GM23338 (cell line): ENCODE measurements at regions not wholly inside any gene's neighbourhood (a gene's known extent, or its start where the extent isn't known, plus 50 kb on each side); places are given as distances from the start of the nearest gene placed in this dataset.

Source experiments
- ATAC-seq: fragments of 200-7000 bp; cut with Tn5 transposase; 3 replicates; pipeline ENCODE4 v1.9.1; 2020
- DNase-seq: peaks from one replicate; pipeline ENCODE4 v3.0.0-alpha.2; 2015; ENCODE audit warnings: low spot score
- H2AFZ ChIP-seq: fragments of 200-600 bp; sonication (generic); 2 replicates; pipeline ENCODE4 v1.8.0; 2016; ENCODE audit warnings: antibody characterized with exemption, mild to moderate bottlenecking, moderate library complexity
- H3F3A ChIP-seq: fragments of 200-600 bp; sonication (generic); replicated peaks from 2 replicates; pipeline ENCODE4 v1.8.0; 2017; ENCODE audit warnings: antibody characterized with exemption, mixed run types, low read depth
- H3K27ac ChIP-seq: fragments of 200-600 bp; sonication (generic); 2 replicates; pipeline ENCODE4 v1.6.1; 2016; ENCODE audit warnings: low read depth
- H3K27me3 ChIP-seq: fragments of 200-600 bp; sonication (generic); 2 replicates; pipeline ENCODE4 v1.8.0; 2016; ENCODE audit warnings: mild to moderate bottlenecking, mixed run types, moderate library complexity; ENCODE audit not compliant: insufficient read depth
- H3K36me3 ChIP-seq: fragments of 200-600 bp; sonication (generic); 2 replicates; pipeline ENCODE4 v1.8.0; 2016; ENCODE audit warnings: mild to moderate bottlenecking; ENCODE audit not compliant: insufficient read depth
- H3K4me1 ChIP-seq: fragments of 200-600 bp; sonication (generic); 2 replicates; pipeline ENCODE4 v1.8.0; 2016; ENCODE audit warnings: mild to moderate bottlenecking, moderate library complexity; ENCODE audit not compliant: insufficient read depth
- H3K4me2 ChIP-seq: fragments of 200-600 bp; sonication (generic); 2 replicates; pipeline ENCODE4 v1.7.1; 2017; ENCODE audit warnings: mixed run types
- H3K4me3 ChIP-seq: fragments of 200-600 bp; sonication (generic); 2 replicates; pipeline ENCODE4 v1.6.1; 2016; ENCODE audit warnings: mixed run types
- H3K79me2 ChIP-seq: fragments of 200-600 bp; sonication (generic); replicated peaks from 2 replicates; pipeline ENCODE4 v1.8.0; 2017; ENCODE audit warnings: mild to moderate bottlenecking; ENCODE audit not compliant: insufficient read depth
- H3K9me2 ChIP-seq: fragments of 200-600 bp; sonication (generic); 2 replicates; pipeline ENCODE4 v1.8.0; 2017; ENCODE audit not compliant: insufficient read depth
- H4K20me1 ChIP-seq: fragments of 200-600 bp; sonication (generic); replicated peaks from 2 replicates; pipeline ENCODE4 v1.8.0; 2017; ENCODE audit warnings: mild to moderate bottlenecking; ENCODE audit not compliant: insufficient read depth
- H3K27ac Mint-ChIP-seq: 2 replicates; pipeline ENCODE4 v1.8.0; 2020; ENCODE audit warnings: inconsistent platforms, mild to moderate bottlenecking, moderate library complexity, mixed read lengths
- H3K27me3 Mint-ChIP-seq: 3 replicates; pipeline ENCODE4 v1.8.0; 2022; ENCODE audit warnings: low read depth, mild to moderate bottlenecking, moderate library complexity, mixed read lengths, inconsistent platforms; ENCODE audit not compliant: insufficient read depth, poor library complexity
- H3K36me3 Mint-ChIP-seq: 3 replicates; pipeline ENCODE4 v1.8.0; 2021; ENCODE audit warnings: low read depth, mild to moderate bottlenecking, inconsistent platforms, moderate library complexity, mixed read lengths
- H3K4me1 Mint-ChIP-seq: 3 replicates; pipeline ENCODE4 v1.8.0; 2020; ENCODE audit warnings: mild to moderate bottlenecking, inconsistent platforms, mixed read lengths
- H3K4me3 Mint-ChIP-seq: 3 replicates; pipeline ENCODE4 v1.8.0; 2021; ENCODE audit warnings: moderate library complexity, mild to moderate bottlenecking, inconsistent platforms, mixed read lengths
- H3K9me3 Mint-ChIP-seq: 3 replicates; pipeline ENCODE4 v1.8.0; 2020; ENCODE audit warnings: moderate library complexity, mild to moderate bottlenecking, inconsistent platforms, mixed read lengths
- CREB1 ChIP-seq: fragments of 250-450 bp; sonication (Bioruptor Pico); IDR thresholded peaks from 2 replicates; pipeline ENCODE4 v1.5.0; 2020; ENCODE audit warnings: low read depth, mild to moderate bottlenecking, moderate library complexity
- ETS1 ChIP-seq: IDR thresholded peaks from 2 replicates; pipeline ENCODE4 v1.6.1; 2016; ENCODE audit warnings: antibody characterized with exemption
- REST ChIP-seq: IDR thresholded peaks from one replicate; pipeline ENCODE4 v1.6.1; 2018; ENCODE audit warnings: antibody characterized with exemption; ENCODE audit not compliant: unreplicated experiment
- STAT1 ChIP-seq: IDR thresholded peaks from one replicate; pipeline ENCODE4 v1.6.1; 2016; ENCODE audit warnings: antibody characterized with exemption; ENCODE audit not compliant: unreplicated experiment
- ZNF114 ChIP-seq: fragments of 250-450 bp; sonication (Bioruptor Pico); IDR thresholded peaks from 2 replicates; pipeline ENCODE4 v1.5.0; 2020; ENCODE audit warnings: mild to moderate bottlenecking, moderate library complexity
- TF ChIP-seq, protein P1 (sequence below): fragments of 250-450 bp; sonication (Bioruptor Pico); IDR thresholded peaks from 2 replicates; pipeline ENCODE4 v1.5.0; 2020; ENCODE audit warnings: mild to moderate bottlenecking, moderate library complexity

DNA sequence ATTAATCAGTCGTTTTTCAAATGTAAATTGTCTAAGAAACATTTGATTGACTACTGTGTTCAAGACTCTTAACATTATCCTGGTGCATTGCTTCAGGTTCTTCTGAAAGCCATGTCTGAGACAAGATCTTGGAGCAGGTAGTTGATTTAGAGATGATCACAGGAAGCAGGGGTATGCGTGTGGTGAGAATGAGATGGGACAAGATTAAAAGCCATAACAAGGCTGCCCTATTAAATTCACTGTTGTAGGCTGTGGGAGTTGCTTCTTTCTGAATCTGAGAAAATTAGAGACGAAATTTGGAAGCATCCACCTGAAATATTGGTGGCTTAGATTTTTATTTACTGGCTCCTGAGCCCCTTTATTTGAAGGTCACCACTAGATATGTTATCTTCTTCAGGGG is 687.4 kb upstream of the SLITRK6 start:
- H3K9me3 Mint-ChIP-seq, result no peaks in the 10 kb centered on the region
- no peak overlapping the region for H3K27ac ChIP-seq
- H3K4me2 ChIP-seq, result no peak overlapping the region
- H3K9me2 ChIP-seq, result no peaks in the 10 kb centered on the region
- no peak overlapping the region for H3K4me3 ChIP-seq
- no peak overlapping the region for H2AFZ ChIP-seq
- ATAC-seq, result no peak
- no peaks in the 10 kb centered on the region for H3F3A ChIP-seq
- no peak overlapping the region for H3K4me3 Mint-ChIP-seq
- no peaks in the 10 kb centered on the region for H3K36me3 Mint-ChIP-seq
- H3K27me3 ChIP-seq, result no peaks in the 10 kb centered on the region
- no peaks in the 10 kb centered on the region for H3K27me3 Mint-ChIP-seq
- H3K79me2 ChIP-seq, result no peaks in the 10 kb centered on the region
- H3K27ac Mint-ChIP-seq, result no peak overlapping the region
- no peaks in the 10 kb centered on the region for H3K36me3 ChIP-seq
- no peak for DNase-seq
- H3K4me1 ChIP-seq, result no peaks in the 10 kb centered on the region
- peaks cover 10% of the 10 kb centered on the region; the same call in 2 of the 3 replicates for H3K4me1 Mint-ChIP-seq
- no peaks in the 10 kb centered on the region for H4K20me1 ChIP-seq
- TF ChIP-seq REST (no peak), ETS1 (no peak), CREB1 (no peak), STAT1 (no peak), ZNF114 (CRISPR knock-in tag) (no peak)
- TF ChIP-seq, protein P1, sequence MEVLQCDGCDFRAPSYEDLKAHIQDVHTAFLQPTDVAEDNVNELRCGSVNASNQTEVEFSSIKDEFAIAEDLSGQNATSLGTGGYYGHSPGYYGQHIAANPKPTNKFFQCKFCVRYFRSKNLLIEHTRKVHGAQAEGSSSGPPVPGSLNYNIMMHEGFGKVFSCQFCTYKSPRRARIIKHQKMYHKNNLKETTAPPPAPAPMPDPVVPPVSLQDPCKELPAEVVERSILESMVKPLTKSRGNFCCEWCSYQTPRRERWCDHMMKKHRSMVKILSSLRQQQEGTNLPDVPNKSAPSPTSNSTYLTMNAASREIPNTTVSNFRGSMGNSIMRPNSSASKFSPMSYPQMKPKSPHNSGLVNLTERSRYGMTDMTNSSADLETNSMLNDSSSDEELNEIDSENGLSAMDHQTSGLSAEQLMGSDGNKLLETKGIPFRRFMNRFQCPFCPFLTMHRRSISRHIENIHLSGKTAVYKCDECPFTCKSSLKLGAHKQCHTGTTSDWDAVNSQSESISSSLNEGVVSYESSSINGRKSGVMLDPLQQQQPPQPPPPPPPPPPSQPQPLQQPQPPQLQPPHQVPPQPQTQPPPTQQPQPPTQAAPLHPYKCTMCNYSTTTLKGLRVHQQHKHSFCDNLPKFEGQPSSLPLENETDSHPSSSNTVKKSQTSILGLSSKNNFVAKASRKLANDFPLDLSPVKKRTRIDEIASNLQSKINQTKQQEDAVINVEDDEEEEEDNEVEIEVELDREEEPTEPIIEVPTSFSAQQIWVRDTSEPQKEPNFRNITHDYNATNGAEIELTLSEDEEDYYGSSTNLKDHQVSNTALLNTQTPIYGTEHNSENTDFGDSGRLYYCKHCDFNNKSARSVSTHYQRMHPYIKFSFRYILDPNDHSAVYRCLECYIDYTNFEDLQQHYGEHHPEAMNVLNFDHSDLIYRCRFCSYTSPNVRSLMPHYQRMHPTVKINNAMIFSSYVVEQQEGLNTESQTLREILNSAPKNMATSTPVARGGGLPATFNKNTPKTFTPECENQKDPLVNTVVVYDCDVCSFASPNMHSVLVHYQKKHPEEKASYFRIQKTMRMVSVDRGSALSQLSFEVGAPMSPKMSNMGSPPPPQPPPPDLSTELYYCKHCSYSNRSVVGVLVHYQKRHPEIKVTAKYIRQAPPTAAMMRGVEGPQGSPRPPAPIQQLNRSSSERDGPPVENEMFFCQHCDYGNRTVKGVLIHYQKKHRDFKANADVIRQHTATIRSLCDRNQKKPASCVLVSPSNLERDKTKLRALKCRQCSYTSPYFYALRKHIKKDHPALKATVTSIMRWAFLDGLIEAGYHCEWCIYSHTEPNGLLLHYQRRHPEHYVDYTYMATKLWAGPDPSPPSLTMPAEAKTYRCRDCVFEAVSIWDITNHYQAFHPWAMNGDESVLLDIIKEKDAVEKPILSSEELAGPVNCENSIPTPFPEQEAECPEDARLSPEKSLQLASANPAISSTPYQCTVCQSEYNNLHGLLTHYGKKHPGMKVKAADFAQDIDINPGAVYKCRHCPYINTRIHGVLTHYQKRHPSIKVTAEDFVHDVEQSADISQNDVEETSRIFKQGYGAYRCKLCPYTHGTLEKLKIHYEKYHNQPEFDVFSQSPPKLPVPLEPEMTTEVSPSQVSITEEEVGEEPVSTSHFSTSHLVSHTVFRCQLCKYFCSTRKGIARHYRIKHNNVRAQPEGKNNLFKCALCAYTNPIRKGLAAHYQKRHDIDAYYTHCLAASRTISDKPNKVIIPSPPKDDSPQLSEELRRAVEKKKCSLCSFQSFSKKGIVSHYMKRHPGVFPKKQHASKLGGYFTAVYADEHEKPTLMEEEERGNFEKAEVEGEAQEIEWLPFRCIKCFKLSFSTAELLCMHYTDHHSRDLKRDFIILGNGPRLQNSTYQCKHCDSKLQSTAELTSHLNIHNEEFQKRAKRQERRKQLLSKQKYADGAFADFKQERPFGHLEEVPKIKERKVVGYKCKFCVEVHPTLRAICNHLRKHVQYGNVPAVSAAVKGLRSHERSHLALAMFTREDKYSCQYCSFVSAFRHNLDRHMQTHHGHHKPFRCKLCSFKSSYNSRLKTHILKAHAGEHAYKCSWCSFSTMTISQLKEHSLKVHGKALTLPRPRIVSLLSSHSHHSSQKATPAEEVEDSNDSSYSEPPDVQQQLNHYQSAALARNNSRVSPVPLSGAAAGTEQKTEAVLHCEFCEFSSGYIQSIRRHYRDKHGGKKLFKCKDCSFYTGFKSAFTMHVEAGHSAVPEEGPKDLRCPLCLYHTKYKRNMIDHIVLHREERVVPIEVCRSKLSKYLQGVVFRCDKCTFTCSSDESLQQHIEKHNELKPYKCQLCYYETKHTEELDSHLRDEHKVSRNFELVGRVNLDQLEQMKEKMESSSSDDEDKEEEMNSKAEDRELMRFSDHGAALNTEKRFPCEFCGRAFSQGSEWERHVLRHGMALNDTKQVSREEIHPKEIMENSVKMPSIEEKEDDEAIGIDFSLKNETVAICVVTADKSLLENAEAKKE (CRISPR knock-in tag), result no peak
